ENCODE measurements at regions not wholly inside any gene's neighbourhood (a gene's known extent, or its start where the extent isn't known, plus 50 kb on each side); places are given as distances from the start of the nearest gene placed in this dataset.

- TF ChIP-seq CTCF (conservative IDR thresholded peaks at IDR 0.05; ENCODE audit: low read depth, low read length) (no peak), EZH2phosphoT487 (IDR thresholded peaks at IDR 0.05; ENCODE audit: borderline replicate concordance, low read length) (no peak)
These were observed 315.2 kb upstream of the GHITM start for GRCh38 chr10:83824099-83824498.

Data from PC-3 (cell line).